ENCODE measurements at regions not wholly inside any gene's neighbourhood (a gene's known extent, or its start where the extent isn't known, plus 50 kb on each side); places are given as distances from the start of the nearest gene placed in this dataset.
"Not testable (repeated sequence)": the region's sequence is repeated elsewhere in the genome, so short reads cannot be mapped to it uniquely, and the experiment has no call there.

DNA sequence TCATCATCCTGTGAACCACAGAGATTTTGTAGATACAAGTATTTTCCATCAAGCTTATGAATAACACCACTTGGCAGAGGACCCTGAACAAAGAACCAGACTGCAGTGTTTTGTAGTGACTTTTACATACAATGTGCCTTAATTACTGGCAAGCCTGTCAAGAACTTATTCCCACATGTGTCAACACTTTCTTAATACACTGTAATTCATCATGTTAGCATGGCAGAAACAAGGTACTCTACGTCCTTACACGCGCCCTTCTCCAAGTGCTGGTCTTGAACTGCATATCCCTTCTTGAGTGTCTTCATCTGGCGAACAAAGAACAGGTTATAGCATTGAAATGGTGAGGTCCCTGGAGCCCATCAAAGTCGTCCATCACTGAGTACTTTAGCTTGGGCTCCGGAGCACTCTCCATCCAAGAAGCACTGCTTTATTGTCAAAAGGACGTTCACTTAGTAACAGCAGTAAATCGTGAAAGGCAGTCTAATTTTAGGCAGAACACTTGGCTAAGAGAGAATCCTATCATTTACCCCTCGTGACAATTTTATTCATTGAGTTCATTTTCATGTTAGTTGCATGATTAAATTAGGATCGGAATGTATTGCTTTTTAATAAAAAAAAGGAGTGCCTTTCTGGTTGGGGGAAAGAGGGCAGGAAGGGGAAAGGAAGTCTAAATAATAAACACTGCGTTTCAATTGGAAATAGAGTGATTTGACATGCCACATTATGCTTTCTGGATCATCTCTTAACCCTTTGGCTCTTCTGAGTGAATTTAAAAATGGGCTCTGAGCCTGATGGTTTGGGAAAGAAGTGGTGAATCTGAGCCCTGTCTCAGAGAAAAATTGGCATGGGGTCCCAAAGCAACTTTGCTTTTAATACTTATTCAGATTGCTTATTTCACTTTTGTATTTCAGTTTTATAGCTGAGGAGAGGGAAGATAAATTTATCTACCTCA is 376.1 kb downstream of the DLEU7 start:
- intact Hi-C loops (cut with DNase I) = no loop called here
- DNase-seq (ENCODE audit: low spot score) = no peak

GRCh38 chr13:50468849-50469669 is 374.4 kb downstream of the DLEU7 start:
- no peak for DNase-seq (ENCODE audit: low spot score)
- intact Hi-C loops (cut with DNase I) = no loop called here

- intact Hi-C loops (cut with DNase I); DNase-seq (ENCODE audit: low spot score): not testable (repeated sequence)
Observed at GRCh38 chr13:50473050-50473449, 370.4 kb downstream of the DLEU7 start.

DNA sequence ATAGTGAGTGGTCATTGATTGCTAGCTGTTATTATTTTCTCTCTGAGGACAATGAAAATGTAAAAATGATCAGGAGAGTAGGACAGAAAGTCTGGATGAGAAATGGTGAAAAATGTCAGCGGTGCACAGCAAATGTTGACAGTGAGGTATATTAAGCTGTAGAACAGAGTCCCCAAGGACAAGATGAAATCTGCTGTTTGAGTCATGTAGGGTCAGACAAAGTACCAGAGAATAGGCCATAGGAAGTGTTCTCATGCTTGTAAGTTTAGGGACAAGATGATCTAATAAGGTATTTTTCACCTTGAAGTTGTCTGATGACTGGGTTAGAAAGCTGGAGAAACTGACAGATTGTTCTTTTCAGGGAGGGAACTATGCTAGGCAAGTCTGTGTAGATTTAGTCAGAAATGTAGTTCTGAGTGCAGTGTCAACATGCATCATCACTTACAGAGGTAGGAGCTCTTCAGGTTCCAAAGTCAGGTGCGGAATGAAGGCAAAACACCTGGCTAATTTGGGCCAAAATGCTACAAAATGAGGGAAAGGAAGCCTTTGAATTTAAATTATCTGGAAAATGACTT is 369.3 kb downstream of the DLEU7 start:
- no peak for DNase-seq (ENCODE audit: low spot score)
- intact Hi-C loops (cut with DNase I) = no loop called here

DNA sequence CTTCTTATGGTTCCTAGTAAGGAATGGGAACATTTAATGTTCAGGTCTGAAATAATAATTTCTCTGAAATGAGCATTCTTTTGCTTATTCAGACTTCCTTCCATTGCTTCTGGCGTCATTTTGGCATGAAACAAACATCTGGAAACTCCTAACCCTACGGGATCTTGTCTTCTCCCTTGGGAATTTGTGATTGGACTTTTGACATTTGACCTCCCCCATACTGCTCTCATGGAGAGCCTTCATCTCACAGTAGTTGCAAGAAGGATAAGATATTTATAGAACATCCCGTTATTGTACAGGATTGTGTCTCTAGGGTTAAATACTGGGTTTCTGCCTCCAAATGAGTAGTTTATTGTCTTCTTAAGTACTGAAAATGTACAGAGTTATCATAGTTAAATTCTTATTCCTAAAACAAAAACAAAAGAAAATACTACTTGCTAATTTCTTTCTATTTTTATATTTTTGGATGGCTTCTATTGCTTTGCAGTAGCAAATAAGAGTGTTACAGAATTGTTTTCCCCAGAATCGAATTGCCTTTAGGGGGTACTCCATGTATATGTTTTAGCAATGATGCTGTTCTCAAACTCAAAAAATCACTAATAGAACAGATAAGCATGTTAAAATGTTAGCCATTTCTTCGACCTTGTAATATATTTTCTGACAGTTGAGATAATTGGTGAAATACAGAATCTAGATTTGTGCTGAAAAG is 366.8 kb downstream of the DLEU7 start:
- DNase-seq (ENCODE audit: low spot score) = no peak
- intact Hi-C loops (cut with DNase I) = no loop called here

- intact Hi-C loops (cut with DNase I) = no loop called here
- no peak for DNase-seq (ENCODE audit: low spot score)
Observed at GRCh38 chr13:50481936-50482335, 361.6 kb downstream of the DLEU7 start.

- intact Hi-C loops (cut with DNase I) = no loop called here
- no peak for DNase-seq (ENCODE audit: low spot score)
Observed at GRCh38 chr13:50483416-50483815, 360.1 kb downstream of the DLEU7 start.

- no peak for DNase-seq (ENCODE audit: low spot score)
- intact Hi-C loops (cut with DNase I) = no loop called here
Observed at GRCh38 chr13:50484472-50485113, 358.9 kb downstream of the DLEU7 start.

DNA sequence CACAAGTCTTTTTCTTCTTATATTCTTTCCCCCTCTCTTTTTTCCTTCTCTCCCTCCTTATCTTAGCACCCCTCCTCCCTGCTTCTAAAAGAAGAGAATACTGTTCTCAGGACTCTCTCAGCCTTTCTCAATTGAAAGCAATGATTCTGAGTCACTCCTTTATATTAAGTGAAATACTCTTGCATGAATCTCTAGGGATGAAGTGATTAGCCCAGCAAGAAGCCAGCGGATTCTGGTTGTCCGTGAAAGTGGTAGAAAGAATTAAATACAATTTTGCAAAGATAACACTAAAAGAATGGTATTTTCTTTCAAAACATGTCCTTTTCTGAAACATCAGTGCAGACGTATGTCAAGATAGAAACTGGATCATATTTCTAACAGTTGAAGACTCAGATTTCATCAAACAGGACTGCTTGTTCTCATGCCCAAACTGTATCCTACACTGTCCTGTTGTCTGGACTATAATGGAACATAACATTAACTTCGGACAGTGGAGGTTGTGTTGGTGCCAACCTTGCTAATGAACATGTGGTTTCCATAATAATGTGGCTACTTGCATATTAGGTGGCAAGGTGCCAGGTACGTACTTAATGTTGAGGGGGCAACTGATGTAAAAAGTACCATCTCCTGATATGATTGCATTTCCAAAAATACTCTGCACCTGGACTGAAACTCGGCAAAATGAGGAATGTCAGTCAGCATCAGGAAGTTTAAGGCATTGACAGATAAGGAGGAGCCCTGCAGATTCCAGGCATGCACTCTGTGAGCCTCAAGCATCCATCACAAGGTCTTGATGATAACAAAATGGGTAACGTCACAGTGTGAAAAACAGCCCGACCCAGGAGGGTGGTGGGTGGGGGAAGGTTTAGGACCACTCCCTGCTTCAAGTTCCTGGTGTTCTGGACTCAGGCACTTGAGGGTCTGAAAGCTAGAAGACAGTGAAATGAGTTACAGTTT is 357.2 kb downstream of the DLEU7 start:
- intact Hi-C loops (cut with DNase I) = no loop called here

DNA sequence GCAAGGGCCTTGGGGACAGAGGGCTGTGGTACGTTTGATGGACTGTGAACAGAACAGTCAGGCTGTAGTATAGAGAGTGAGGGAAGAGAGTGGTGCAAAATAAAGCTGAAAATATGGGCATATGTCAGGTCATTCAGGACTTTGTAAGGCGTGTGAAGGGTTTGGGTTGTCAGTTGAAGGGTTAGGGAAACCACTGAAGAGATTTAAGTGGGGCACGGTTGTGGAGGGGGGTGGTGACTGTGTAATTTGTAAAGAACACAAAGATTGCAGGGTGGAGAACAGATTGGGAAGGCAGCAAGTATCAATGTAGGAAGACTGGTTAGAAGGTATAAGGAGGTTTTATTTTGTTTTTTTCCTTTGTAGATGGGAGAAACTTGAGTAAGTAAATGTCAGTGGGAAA is 349.8 kb downstream of the DLEU7 start:
- intact Hi-C loops (cut with DNase I) = no loop called here

More for the DNA sequence above, 357.2 kb downstream of the DLEU7 start:
- no peak for DNase-seq (ENCODE audit: low spot score)

GRCh38 chr13:50494138-50494537 is 349.4 kb downstream of the DLEU7 start:
- intact Hi-C loops (cut with DNase I) = no loop called here
- no peak for DNase-seq (ENCODE audit: low spot score)

More for the DNA sequence above, 349.8 kb downstream of the DLEU7 start:
- DNase-seq (ENCODE audit: low spot score) = no peak

DNA sequence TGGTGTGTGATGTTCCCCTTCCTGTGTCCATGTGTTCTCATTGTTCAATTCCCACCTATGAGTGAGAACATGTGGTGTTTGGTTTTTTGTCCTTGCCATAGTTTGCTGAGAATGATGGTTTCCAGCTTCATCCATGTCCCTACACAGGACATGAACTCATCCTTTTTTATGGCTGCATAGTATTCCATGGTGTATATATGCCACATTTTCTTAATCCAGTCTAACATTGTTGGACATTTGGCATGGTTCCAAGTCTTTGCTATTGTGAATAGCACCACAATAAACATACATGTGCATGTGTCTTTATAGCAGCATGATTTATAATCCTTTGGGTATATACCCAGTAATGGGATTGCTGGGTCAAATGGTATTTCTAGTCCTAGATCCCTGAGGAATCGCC is 340.3 kb downstream of the DLEU7 start:
- intact Hi-C loops (cut with DNase I) = not testable (repeated sequence)

GRCh38 chr13:50509167-50509566 is 334.3 kb downstream of the DLEU7 start:
- no peak for DNase-seq (ENCODE audit: low spot score)
- intact Hi-C loops (cut with DNase I) = no loop called here

More for the DNA sequence above, 340.3 kb downstream of the DLEU7 start:
- not testable (repeated sequence) for DNase-seq (ENCODE audit: low spot score)

GRCh38 chr13:50509771-50510441 is 333.6 kb downstream of the DLEU7 start:
- no peak for DNase-seq (ENCODE audit: low spot score)
- intact Hi-C loops (cut with DNase I) = no loop called here

- DNase-seq (ENCODE audit: low spot score); intact Hi-C loops (cut with DNase I): not testable (repeated sequence)
Observed at GRCh38 chr13:50510885-50511545, 332.5 kb downstream of the DLEU7 start.

DNA sequence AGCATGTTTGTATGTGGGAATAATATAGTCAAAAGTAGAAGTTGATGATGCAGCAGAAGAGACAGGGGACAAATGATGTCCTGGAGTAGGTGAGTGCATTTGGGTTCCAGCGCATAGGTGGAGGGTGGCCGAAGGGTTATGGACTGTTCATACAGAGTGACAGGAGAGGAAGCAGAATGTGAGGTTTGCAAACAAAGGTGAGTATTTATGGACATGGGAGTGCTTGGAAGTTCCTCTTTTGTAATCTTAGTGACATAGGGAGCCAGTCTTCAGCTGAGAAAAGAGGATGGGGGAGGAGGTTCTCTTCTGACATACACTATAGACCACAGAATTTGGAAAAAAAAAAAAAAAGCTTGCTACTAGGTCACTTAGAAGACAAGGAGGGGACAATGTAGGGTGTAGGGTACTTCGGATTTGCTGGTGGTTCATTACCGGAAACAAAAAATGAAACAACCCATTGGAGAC is 331.6 kb downstream of the DLEU7 start:
- no peak for DNase-seq (ENCODE audit: low spot score)
- intact Hi-C loops (cut with DNase I) = no loop called here

Data from posterior vena cava (tissue), 2 donors.